HEK293 (cell line): ENCODE measurements at regions not wholly inside any gene's neighbourhood (a gene's known extent, or its start where the extent isn't known, plus 50 kb on each side); places are given as distances from the start of the nearest gene placed in this dataset.

ENCODE experiments used
- CTCF ChIA-PET: fragments of 350-600 bp; formaldehyde crosslinking; extraction: SDS; loops from one replicate; lab custom pipeline; 2021; ENCODE audit warnings: antibody characterized with exemption; lab: Yijun Ruan, JAX
- POLR2A ChIA-PET: fragments of 300-600 bp; formaldehyde crosslinking; extraction: SDS; loops from one replicate; lab custom pipeline; 2020; ENCODE audit warnings: antibody characterized with exemption, inconsistent platforms; lab: Yijun Ruan, JAX
- H3K27ac ChIP-seq: fragments of 200-500 bp; sonication (Bioruptor generic); 2 replicates; pipeline ENCODE4 v1.5.1; 2014; ENCODE audit warnings: low read depth, low read length, control low read depth, inconsistent platforms; ENCODE audit errors: extremely low read depth
- H3K36me3 ChIP-seq, 2 experiments: fragments of 200-500 bp in 1 of 2; sonication (Bioruptor generic) in 1 of 2; 1 replicate in 1 of 2; 2 replicates in 1 of 2; pipeline ENCODE4 v1.5.1; 2014 to 2017; ENCODE audit warnings: inconsistent platforms in 2 of 2, low read length in 2 of 2; ENCODE audit not compliant: control insufficient read depth in 2 of 2, insufficient read depth in 1 of 2
- H3K4me1 ChIP-seq: fragments of 200-500 bp; sonication (Bioruptor generic); 2 replicates; pipeline ENCODE4 v1.5.1; 2014; ENCODE audit warnings: mild to moderate bottlenecking, low read length, inconsistent platforms; ENCODE audit not compliant: control insufficient read depth, insufficient read depth
- H3K4me3 ChIP-seq: 2 replicates; pipeline ENCODE4 v1.5.1; 2011; ENCODE audit warnings: low read depth, mild to moderate bottlenecking, control low read depth, low read length, moderate library complexity
- H3K9me3 ChIP-seq: fragments of 200-500 bp; sonication (Bioruptor generic); 2 replicates; pipeline ENCODE4 v1.5.1; 2014; ENCODE audit warnings: low read depth, low read length, inconsistent platforms; ENCODE audit not compliant: control insufficient read depth, insufficient read depth
- BCL11A ChIP-seq: fragments of 450-650 bp; formaldehyde crosslinking; IDR thresholded peaks from 2 replicates; pipeline ENCODE4 v1.5.1; 2016; ENCODE audit warnings: low read depth, missing biosample characterization, missing genetic modification characterization
- HOXA7 ChIP-seq: sonication (generic); formaldehyde crosslinking; IDR thresholded peaks from 2 replicates; pipeline ENCODE4 v1.8.1; 2022; ENCODE audit warnings: missing genetic modification reagents, borderline replicate concordance
- KLF7 ChIP-seq: fragments of 450-650 bp; formaldehyde crosslinking; IDR thresholded peaks from 2 replicates; pipeline ENCODE4 v1.5.1; 2016; ENCODE audit warnings: missing biosample characterization, missing genetic modification characterization, borderline replicate concordance
- KLF9 ChIP-seq: fragments of 450-650 bp; formaldehyde crosslinking; IDR thresholded peaks from 2 replicates; pipeline ENCODE4 v1.5.1; 2016; ENCODE audit warnings: missing biosample characterization, missing genetic modification characterization, low read depth
- MEIS1 ChIP-seq: sonication (generic); formaldehyde crosslinking; IDR thresholded peaks from 2 replicates; pipeline ENCODE4 v1.8.1; 2022; ENCODE audit warnings: missing genetic modification reagents, mild to moderate bottlenecking, borderline replicate concordance
- REPIN1 ChIP-seq: fragments of 450-650 bp; formaldehyde crosslinking; IDR thresholded peaks from 2 replicates; pipeline ENCODE4 v1.5.1; 2017; ENCODE audit warnings: missing biosample characterization, missing genetic modification characterization, low read depth
- SCRT1 ChIP-seq: fragments of 450-650 bp; formaldehyde crosslinking; IDR thresholded peaks from 2 replicates; pipeline ENCODE4 v1.5.1; 2016; ENCODE audit warnings: missing biosample characterization, missing genetic modification characterization, borderline replicate concordance
- SCRT2 ChIP-seq: fragments of 450-650 bp; formaldehyde crosslinking; IDR thresholded peaks from 2 replicates; pipeline ENCODE4 v1.5.1; 2016; ENCODE audit warnings: missing biosample characterization, missing genetic modification characterization
- SP7 ChIP-seq: fragments of 450-650 bp; formaldehyde crosslinking; IDR thresholded peaks from 2 replicates; pipeline ENCODE4 v1.5.1; 2016; ENCODE audit warnings: missing biosample characterization, missing genetic modification characterization
- ZBTB8A ChIP-seq: fragments of 450-650 bp; formaldehyde crosslinking; IDR thresholded peaks from 2 replicates; pipeline ENCODE4 v1.5.1; 2016; ENCODE audit warnings: missing biosample characterization, missing genetic modification characterization
- ZFP37 ChIP-seq: fragments of 450-650 bp; formaldehyde crosslinking; IDR thresholded peaks from 2 replicates; pipeline ENCODE4 v1.5.1; 2016; ENCODE audit warnings: missing biosample characterization, missing genetic modification characterization
- ZNF114 ChIP-seq: fragments of 450-650 bp; formaldehyde crosslinking; IDR thresholded peaks from 2 replicates; pipeline ENCODE4 v1.5.0; 2017; ENCODE audit warnings: missing biosample characterization, missing genetic modification characterization
- ZNF132 ChIP-seq: fragments of 450-650 bp; formaldehyde crosslinking; IDR thresholded peaks from 2 replicates; pipeline ENCODE4 v1.5.1; 2017; ENCODE audit warnings: missing biosample characterization, missing genetic modification characterization, borderline replicate concordance
- ZNF169 ChIP-seq: fragments of 450-650 bp; formaldehyde crosslinking; IDR thresholded peaks from 2 replicates; pipeline ENCODE4 v1.5.1; 2016; ENCODE audit warnings: missing biosample characterization, missing genetic modification characterization
- ZNF184 ChIP-seq: fragments of 450-650 bp; IDR thresholded peaks from 2 replicates; pipeline ENCODE4 v1.5.1; 2018; ENCODE audit warnings: missing biosample characterization, mild to moderate bottlenecking, missing genetic modification characterization
- ZNF19 ChIP-seq: fragments of 450-650 bp; formaldehyde crosslinking; IDR thresholded peaks from 2 replicates; pipeline ENCODE4; 2016; ENCODE audit warnings: missing biosample characterization, missing genetic modification characterization, low read depth
- ZNF211 ChIP-seq: fragments of 450-650 bp; formaldehyde crosslinking; IDR thresholded peaks from 2 replicates; pipeline ENCODE4 v1.5.1; 2016; ENCODE audit warnings: low read depth, missing biosample characterization, missing genetic modification characterization
- ZNF239 ChIP-seq: fragments of 450-650 bp; formaldehyde crosslinking; IDR thresholded peaks from 2 replicates; pipeline ENCODE4 v1.5.1; 2016; ENCODE audit warnings: missing biosample characterization, missing genetic modification characterization
- ZNF266 ChIP-seq: fragments of 450-650 bp; formaldehyde crosslinking; IDR thresholded peaks from 2 replicates; pipeline ENCODE4 v1.5.1; 2016; ENCODE audit warnings: missing biosample characterization, missing genetic modification characterization, low read depth
- ZNF335 ChIP-seq: fragments of 450-650 bp; formaldehyde crosslinking; conservative IDR thresholded peaks from 2 replicates; pipeline ENCODE4 v1.5.1; 2016; ENCODE audit warnings: missing biosample characterization, missing genetic modification characterization
- ZNF366 ChIP-seq: fragments of 450-650 bp; formaldehyde crosslinking; conservative IDR thresholded peaks from 2 replicates; pipeline ENCODE4 v1.5.1; 2016; ENCODE audit warnings: missing biosample characterization, missing genetic modification characterization
- ZNF37A ChIP-seq: fragments of 450-650 bp; IDR thresholded peaks from 2 replicates; pipeline ENCODE4 v1.5.1; 2018; ENCODE audit warnings: missing biosample characterization, missing genetic modification characterization
- ZNF416 ChIP-seq: fragments of 450-650 bp; formaldehyde crosslinking; IDR thresholded peaks from 2 replicates; pipeline ENCODE4 v1.5.1; 2016; ENCODE audit warnings: missing biosample characterization, missing genetic modification characterization
- ZNF48 ChIP-seq: fragments of 450-650 bp; formaldehyde crosslinking; IDR thresholded peaks from 2 replicates; pipeline ENCODE4 v1.5.1; 2016; ENCODE audit warnings: missing biosample characterization, missing genetic modification characterization
- ZNF529 ChIP-seq: fragments of 450-650 bp; formaldehyde crosslinking; IDR thresholded peaks from 2 replicates; pipeline ENCODE4 v1.5.1; 2017; ENCODE audit warnings: missing genetic modification characterization, missing biosample characterization; ENCODE audit not compliant: insufficient replicate concordance
- ZNF768 ChIP-seq: fragments of 450-650 bp; formaldehyde crosslinking; IDR thresholded peaks from 2 replicates; pipeline ENCODE4 v1.5.1; 2018; ENCODE audit warnings: missing biosample characterization, mild to moderate bottlenecking, missing genetic modification characterization
- ZNF785 ChIP-seq: fragments of 450-650 bp; formaldehyde crosslinking; IDR thresholded peaks from 2 replicates; pipeline ENCODE4 v1.5.1; 2016; ENCODE audit warnings: missing biosample characterization, missing genetic modification characterization
- ZNF837 ChIP-seq: fragments of 450-650 bp; formaldehyde crosslinking; IDR thresholded peaks from 2 replicates; pipeline ENCODE4 v1.5.1; 2016; ENCODE audit warnings: missing biosample characterization, missing genetic modification characterization
- ZXDB ChIP-seq: fragments of 450-650 bp; formaldehyde crosslinking; IDR thresholded peaks from 2 replicates; pipeline ENCODE4 v1.5.1; 2016; ENCODE audit warnings: missing biosample characterization, missing genetic modification characterization
- TF ChIP-seq, protein P1 (sequence below): fragments of 450-650 bp; formaldehyde crosslinking; IDR thresholded peaks from 2 replicates; pipeline ENCODE4 v1.5.1; 2016; ENCODE audit warnings: missing biosample characterization, missing genetic modification characterization
- TF ChIP-seq, protein P2 (sequence below): fragments of 450-650 bp; formaldehyde crosslinking; IDR thresholded peaks from 2 replicates; pipeline ENCODE4 v1.5.1; 2016; ENCODE audit warnings: missing biosample characterization, missing genetic modification characterization
- TF ChIP-seq, protein P3 (sequence below): fragments of 450-650 bp; formaldehyde crosslinking; IDR thresholded peaks from 2 replicates; pipeline ENCODE4 v1.5.1; 2016; ENCODE audit warnings: missing biosample characterization, missing genetic modification characterization
- TF ChIP-seq, protein P4 (sequence below): fragments of 450-650 bp; formaldehyde crosslinking; IDR thresholded peaks from 2 replicates; pipeline ENCODE4 v1.5.1; 2016; ENCODE audit warnings: missing biosample characterization, missing genetic modification characterization

DNA sequence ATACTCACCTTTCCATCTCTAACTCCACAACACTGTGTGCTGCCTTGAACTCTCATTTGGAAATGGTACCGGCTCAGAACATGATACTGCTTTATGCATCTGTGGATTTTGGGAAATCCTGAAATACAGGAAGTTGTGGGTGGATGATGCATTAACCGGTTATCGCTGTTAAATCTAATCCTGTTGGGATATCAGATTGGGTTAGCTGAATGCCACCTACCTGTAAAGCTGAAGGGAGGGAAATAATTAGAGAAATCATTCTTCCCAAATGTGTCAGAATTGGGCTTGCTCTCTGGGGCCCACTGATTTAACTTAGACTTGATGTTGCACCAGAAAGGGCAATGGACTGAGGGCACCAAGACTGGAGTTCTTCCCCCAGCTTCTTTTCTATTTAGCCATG lies 54.0 kb downstream of the CH25H start:
- ChIA-PET CTCF (no interaction called here), POLR2A (no interaction called here)
- TF ChIP-seq SCRT1 (tag by site-specific recombination) (no peak), REPIN1 (tag by site-specific recombination) (no peak), ZNF768 (tag by site-specific recombination) (no peak), ZNF48 (tag by site-specific recombination) (no peak), ZNF184 (tag by site-specific recombination) (no peak), ZNF366 (tag by site-specific recombination) (no peak), SCRT2 (tag by site-specific recombination) (no peak), KLF7 (tag by site-specific recombination) (no peak), HOXA7 (no peak), ZFP37 (tag by site-specific recombination) (no peak), ZNF169 (tag by site-specific recombination) (no peak), ZNF785 (tag by site-specific recombination) (no peak), ZBTB8A (tag by site-specific recombination) (no peak), MEIS1 (CRISPR knock-in tag) (no peak), ZNF132 (no peak), ZNF266 (tag by site-specific recombination) (no peak)
- TF ChIP-seq, protein P1, sequence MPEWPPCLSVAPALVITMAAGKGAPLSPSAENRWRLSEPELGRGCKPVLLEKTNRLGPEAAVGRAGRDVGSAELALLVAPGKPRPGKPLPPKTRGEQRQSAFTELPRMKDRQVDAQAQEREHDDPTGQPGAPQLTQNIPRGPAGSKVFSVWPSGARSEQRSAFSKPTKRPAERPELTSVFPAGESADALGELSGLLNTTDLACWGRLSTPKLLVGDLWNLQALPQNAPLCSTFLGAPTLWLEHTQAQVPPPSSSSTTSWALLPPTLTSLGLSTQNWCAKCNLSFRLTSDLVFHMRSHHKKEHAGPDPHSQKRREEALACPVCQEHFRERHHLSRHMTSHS (tag by site-specific recombination), result no peak
- TF ChIP-seq, protein P2, sequence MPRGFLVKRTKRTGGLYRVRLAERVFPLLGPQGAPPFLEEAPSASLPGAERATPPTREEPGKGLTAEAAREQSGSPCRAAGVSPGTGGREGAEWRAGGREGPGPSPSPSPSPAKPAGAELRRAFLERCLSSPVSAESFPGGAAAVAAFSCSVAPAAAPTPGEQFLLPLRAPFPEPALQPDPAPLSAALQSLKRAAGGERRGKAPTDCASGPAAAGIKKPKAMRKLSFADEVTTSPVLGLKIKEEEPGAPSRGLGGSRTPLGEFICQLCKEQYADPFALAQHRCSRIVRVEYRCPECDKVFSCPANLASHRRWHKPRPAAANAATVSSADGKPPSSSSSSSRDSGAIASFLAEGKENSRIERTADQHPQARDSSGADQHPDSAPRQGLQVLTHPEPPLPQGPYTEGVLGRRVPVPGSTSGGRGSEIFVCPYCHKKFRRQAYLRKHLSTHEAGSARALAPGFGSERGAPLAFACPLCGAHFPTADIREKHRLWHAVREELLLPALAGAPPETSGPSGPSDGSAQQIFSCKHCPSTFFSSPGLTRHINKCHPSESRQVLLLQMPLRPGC (tag by site-specific recombination), result no peak
- TF ChIP-seq, protein P3, sequence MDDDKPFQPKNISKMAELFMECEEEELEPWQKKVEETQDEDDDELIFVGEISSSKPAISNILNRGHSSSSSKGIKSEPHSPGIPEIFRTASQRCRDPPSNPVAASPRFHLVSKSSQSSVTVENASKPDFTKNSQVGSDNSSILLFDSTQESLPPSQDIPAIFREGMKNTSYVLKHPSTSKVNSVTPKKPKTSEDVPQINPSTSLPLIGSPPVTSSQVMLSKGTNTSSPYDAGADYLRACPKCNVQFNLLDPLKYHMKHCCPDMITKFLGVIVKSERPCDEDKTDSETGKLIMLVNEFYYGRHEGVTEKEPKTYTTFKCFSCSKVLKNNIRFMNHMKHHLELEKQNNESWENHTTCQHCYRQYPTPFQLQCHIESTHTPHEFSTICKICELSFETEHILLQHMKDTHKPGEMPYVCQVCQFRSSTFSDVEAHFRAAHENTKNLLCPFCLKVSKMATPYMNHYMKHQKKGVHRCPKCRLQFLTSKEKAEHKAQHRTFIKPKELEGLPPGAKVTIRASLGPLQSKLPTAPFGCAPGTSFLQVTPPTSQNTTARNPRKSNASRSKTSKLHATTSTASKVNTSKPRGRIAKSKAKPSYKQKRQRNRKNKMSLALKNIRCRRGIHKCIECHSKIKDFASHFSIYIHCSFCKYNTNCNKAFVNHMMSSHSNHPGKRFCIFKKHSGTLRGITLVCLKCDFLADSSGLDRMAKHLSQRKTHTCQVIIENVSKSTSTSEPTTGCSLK, result no peak
- TF ChIP-seq, protein P4, sequence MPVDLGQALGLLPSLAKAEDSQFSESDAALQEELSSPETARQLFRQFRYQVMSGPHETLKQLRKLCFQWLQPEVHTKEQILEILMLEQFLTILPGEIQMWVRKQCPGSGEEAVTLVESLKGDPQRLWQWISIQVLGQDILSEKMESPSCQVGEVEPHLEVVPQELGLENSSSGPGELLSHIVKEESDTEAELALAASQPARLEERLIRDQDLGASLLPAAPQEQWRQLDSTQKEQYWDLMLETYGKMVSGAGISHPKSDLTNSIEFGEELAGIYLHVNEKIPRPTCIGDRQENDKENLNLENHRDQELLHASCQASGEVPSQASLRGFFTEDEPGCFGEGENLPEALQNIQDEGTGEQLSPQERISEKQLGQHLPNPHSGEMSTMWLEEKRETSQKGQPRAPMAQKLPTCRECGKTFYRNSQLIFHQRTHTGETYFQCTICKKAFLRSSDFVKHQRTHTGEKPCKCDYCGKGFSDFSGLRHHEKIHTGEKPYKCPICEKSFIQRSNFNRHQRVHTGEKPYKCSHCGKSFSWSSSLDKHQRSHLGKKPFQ (tag by site-specific recombination), result no peak
- Histone ChIP-seq H3K27ac (no peak overlapping the region), H3K9me3 (no peaks in the 10 kb centered on the region), H3K36me3 (no peaks in the 10 kb centered on the region), H3K4me3 (no peak overlapping the region), H3K4me1 (no peaks in the 10 kb centered on the region)

DNA sequence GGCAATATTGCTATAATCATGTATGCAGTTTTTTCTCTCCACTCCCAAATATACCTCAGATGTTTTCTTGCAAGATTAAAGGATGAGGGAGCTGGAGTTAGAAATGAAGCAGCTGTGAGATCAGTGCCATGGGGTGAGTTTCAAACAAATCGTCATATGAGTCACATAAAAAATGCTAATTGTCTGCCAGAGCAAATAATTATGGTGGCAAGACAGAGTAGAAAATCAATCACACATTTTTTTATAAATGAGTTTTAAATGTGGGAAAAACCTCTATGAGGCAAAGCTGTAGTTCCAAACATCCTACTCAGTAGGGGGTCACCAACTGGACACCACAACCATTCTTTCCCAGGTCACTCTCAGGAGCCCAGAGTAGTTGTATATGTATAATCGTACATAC lies 55.3 kb downstream of the CH25H start:
- no peaks in the 10 kb centered on the region for H3K36me3 ChIP-seq
- no peak overlapping the region for H3K4me3 ChIP-seq
- TF ChIP-seq SP7 (tag by site-specific recombination) (no peak), ZNF19 (tag by site-specific recombination) (no peak), ZNF239 (tag by site-specific recombination) (no peak), ZNF416 (tag by site-specific recombination) (no peak), BCL11A (tag by site-specific recombination) (no peak), ZNF837 (tag by site-specific recombination) (no peak), ZNF211 (tag by site-specific recombination) (no peak), ZNF335 (tag by site-specific recombination) (no peak), ZNF114 (tag by site-specific recombination) (no peak), ZNF529 (no peak), ZXDB (no peak), KLF9 (no peak), ZNF37A (no peak)
- no peaks in the 10 kb centered on the region for H3K9me3 ChIP-seq
- H3K4me1 ChIP-seq, result no peaks in the 10 kb centered on the region
- POLR2A ChIA-PET, result no interaction called here
- CTCF ChIA-PET, result no interaction called here
- H3K27ac ChIP-seq, result no peak overlapping the region
